HG03442 (cell line): ENCODE measurements at regions not wholly inside any gene's neighbourhood (a gene's known extent, or its start where the extent isn't known, plus 50 kb on each side); places are given as distances from the start of the nearest gene placed in this dataset.
"Not testable (repeated sequence)": the region's sequence is repeated elsewhere in the genome, so short reads cannot be mapped to it uniquely, and the experiment has no call there.

ENCODE experiments used
- ATAC-seq: cut with Tn5 transposase; IDR thresholded peaks from one replicate; pipeline ENCODE4 v1.9.1; 2021; ENCODE audit warnings: mild to moderate bottlenecking, moderate library complexity; ENCODE audit not compliant: unreplicated experiment

- no peak for ATAC-seq
Measured at GRCh38 chr6:66265737-66266136, 558.7 kb upstream of the EYS start.

GRCh38 chr6:66264376-66264775 lies 557.4 kb upstream of the EYS start:
- no peak for ATAC-seq

- not testable (repeated sequence) for ATAC-seq
Measured at GRCh38 chr6:66258731-66259487, 551.9 kb upstream of the EYS start.

DNA sequence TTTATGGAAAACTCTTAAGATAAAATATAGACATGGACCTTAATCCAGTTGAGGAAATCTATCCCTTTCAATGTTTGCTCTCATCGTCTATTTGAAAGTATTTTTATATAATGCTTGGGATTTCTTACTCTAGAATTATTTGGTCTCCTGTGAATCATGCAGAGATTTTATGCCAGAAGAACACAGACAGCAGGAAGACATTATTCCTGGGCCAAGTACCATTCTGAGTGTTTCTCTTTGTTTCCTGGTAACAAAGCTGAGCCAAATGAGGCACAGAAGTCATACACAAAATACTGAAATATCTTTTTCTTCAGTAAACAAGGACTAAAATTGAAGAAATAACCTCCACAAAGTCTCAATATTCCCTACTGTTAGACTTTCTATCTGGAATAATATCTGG lies 538.2 kb upstream of the EYS start:
- ATAC-seq: no peak

- ATAC-seq: no peak
Measured at GRCh38 chr6:66238851-66239250, 531.8 kb upstream of the EYS start.

- no peak for ATAC-seq
Measured at GRCh38 chr6:66232890-66233289, 525.9 kb upstream of the EYS start.

DNA sequence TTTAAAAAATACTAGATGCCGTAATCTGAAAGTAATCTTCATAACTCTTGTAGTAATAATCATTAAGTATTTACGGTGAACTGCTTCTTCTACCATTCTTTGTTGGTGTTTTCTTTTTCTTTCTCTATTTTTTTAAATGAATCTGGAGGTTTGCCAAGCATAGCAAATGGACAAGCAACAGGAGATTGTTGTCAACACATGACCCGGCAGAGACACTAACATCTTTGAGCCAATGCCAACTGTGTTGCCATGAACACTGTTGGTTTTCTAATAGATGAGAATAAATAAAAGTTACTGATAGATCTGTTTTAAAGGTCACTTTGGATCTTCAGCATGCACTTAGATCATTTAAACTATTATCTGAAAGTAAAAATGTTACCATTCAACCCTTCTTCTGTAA lies 523.6 kb upstream of the EYS start:
- no peak for ATAC-seq

GRCh38 chr6:66226109-66226508 lies 519.1 kb upstream of the EYS start:
- no peak for ATAC-seq

- ATAC-seq: no peak
Measured at GRCh38 chr6:66210964-66211363, 503.9 kb upstream of the EYS start.

- ATAC-seq: no peak
Measured at GRCh38 chr6:66200390-66200789, 493.4 kb upstream of the EYS start.

- no peak for ATAC-seq
Measured at GRCh38 chr6:66199171-66199570, 492.1 kb upstream of the EYS start.

GRCh38 chr6:66198062-66198624 lies 491.1 kb upstream of the EYS start:
- ATAC-seq: no peak

DNA sequence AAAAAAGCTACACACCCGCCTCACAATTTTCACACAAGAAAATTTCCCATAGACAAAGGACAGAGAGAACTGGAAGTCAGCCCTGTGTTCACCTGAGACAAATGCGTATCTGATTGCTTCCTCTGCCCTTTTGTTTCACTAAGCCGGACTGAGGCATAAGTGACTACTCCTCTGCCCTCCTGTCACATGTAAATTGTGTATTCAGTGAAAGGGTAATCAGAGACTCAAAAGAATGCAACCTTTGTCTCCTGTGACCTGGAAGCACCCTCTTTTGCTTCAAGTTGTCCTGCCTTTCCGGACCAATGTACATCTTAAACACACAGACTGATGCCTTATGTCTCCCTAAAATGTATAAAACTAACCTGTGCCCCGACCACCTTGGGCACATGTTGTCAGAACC lies 483.8 kb upstream of the EYS start:
- ATAC-seq: no peak

DNA sequence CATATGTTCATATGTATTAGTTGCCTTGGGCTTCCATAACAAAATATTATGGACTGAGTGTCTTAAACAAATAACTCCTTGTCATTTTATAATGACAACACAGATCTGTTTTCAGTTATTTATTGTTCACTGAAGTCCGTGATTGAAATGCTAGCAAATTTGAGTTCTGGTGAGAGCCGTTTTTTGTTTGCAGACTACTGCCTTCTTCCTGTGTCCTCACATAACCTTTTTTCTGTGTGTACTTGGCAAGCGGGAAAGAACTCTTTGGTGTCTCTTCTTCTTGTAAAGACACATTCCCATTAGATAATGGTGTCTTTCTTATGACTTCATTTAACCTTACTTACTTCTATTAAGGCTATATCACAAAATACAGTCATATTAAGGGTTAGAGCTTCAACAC lies 482.9 kb upstream of the EYS start:
- no peak for ATAC-seq

- no peak for ATAC-seq
Measured at GRCh38 chr6:66186756-66187155, 479.7 kb upstream of the EYS start.

DNA sequence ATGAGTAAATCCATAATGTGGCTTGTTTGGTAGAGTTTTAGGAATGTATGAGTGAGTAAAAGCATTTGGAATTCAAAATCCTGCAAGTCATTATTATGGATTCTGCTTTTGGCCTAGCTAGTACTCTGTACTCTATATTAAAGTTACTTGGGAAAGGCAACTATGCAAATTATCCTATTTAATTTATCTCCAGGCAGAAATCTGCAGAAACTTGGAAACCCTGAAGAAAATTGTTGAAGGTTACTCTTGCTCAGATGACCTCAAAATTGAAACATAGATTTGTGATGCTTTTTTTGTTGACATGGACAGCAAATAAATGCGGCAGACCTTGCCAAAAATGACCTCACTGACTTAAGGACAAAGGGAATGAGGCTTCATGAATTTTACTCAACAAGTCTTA lies 477.1 kb upstream of the EYS start:
- no peak for ATAC-seq

DNA sequence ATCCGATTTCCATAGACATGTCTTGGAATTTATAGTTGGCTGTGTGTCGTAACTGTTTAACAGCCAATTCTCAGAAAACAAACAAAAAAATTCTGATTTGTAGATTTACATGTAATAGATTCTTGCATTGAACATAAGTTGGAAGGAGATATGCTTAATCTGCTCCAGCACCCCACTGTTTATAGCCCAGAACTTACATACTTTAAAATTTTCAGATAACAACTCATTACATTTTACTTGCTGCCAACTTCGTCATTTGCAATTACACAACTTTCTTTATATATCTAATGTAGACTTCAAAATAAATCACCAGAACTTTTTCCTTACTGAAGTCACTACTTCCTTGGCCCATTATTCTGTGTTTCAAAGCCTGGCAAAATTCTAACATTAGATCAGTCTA lies 472.3 kb upstream of the EYS start:
- no peak for ATAC-seq

- ATAC-seq: no peak
Measured at GRCh38 chr6:66173587-66173986, 466.6 kb upstream of the EYS start.

- not testable (repeated sequence) for ATAC-seq
Measured at GRCh38 chr6:66166713-66167112, 459.7 kb upstream of the EYS start.

DNA sequence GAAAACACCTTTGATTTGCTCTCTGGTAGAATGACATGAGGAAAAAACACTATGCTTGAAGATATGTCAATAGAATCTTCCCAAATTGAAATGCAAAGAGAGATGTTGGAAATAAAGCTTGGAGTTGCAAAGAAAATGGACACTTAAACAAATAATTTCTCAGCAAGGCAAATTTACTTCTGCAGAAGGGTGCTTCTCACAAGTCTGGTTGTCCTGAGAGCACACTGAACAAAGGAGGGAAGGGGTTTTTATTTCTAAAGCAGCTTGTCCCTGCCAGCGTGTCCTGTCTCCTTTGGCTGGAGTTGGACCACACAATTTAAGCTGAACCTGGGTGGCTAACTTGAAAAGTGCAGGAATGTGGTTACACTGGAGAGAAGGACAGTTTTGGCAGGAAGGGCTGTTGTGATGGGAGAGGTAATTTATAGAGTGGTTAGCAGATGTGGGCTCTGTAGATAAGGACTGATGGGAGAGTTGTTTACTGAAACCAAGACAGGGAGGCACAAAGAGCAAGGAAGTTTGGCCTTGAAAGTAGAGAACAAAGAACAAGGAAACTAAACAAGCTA lies 454.6 kb upstream of the EYS start:
- ATAC-seq: no peak

DNA sequence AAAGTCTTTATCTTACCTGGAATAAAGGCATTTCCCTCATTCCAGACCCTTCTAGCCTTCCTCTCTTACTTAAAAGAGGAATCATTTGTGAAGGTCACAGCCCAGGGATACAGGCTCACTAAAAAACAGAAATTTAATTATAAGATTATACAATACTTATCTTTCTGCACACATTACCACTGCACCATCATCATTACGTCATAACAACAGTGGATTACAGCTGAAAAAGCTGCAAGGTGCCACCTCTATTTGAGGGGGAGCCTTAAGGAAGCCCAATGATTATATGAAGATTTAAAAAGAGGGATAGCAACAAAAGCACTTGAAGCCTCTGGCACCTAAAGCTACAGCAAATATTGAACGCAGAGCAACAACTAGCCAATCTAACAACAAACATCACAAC lies 452.9 kb upstream of the EYS start:
- no peak for ATAC-seq

DNA sequence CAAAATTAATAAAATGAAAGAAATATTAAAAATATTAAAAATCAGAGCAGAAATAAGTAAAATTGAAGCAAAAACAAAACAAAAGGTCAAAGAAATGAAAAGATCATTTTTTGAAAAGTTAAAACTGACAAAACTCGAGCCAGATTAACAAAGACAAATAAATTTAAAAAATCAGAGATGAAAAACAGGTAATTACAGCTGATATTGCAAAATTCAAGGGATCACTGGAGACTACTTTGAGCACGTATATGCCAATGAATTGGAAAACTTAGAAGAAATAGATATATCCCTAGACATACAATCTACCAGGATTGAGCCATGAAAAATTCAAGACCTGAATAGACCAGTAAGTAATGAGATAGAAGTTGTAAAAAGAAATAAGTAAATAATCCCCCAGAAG lies 446.2 kb upstream of the EYS start:
- no peak for ATAC-seq

DNA sequence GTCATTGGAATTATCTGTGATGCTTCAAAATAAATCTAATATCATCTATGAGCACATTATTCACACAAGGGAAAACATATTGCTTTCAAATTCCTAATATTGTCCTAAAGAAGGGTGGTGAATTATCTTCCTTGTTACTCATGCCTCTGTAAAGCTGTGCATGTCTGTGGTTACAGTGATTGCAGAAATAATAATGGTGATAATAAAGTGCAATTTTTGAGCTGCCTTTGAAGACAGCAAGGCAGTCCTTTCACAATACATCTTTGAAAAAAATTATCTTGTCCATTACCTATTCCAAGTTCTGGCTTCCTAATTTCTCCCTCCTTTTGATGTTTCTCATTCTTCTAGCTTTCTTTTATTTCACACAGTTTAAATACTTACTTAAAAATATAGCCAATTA lies 442.1 kb upstream of the EYS start:
- ATAC-seq: no peak
